ENCODE measurements at regions not wholly inside any gene's neighbourhood (a gene's known extent, or its start where the extent isn't known, plus 50 kb on each side); places are given as distances from the start of the nearest gene placed in this dataset.

- TF ChIP-seq YY1 (IDR thresholded peaks at IDR 0.05; ENCODE audit: insufficient read depth, insufficient read length) (no peak), ZNF274 (IDR thresholded peaks at IDR 0.05; ENCODE audit: low read depth, low read length) (no peak)
These were observed 227.2 kb downstream of the COX18 start for GRCh38 chr4:72842323-72842722.
